ENCODE measurements at regions not wholly inside any gene's neighbourhood (a gene's known extent, or its start where the extent isn't known, plus 50 kb on each side); places are given as distances from the start of the nearest gene placed in this dataset.

DNA sequence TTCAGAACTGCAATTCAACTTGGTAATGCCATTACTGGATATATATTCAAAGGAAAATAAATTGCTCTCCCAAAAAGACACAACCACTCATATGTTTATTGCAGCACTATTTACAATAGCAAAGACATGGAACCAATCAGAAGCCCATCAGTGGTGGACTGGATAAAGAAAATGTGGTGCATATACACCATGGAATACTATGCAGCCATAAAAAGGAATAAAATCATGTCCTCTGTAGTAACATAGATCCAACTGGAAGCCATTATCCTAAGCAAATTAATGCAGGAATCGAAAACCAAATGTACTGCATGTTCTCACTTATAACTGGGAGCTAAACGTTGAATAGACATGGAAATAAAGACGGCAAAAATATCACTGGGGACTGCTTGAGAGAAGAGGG, 117.0 kb downstream of the MAP3K21 start:
- no peaks in the 10 kb centered on the region for H3K9me3 ChIP-seq
- H3K36me3 ChIP-seq = no peaks in the 10 kb centered on the region
- DNase-seq (ENCODE audit: low spot score in 2 of 2) = no peak
- TF ChIP-seq, protein P1, sequence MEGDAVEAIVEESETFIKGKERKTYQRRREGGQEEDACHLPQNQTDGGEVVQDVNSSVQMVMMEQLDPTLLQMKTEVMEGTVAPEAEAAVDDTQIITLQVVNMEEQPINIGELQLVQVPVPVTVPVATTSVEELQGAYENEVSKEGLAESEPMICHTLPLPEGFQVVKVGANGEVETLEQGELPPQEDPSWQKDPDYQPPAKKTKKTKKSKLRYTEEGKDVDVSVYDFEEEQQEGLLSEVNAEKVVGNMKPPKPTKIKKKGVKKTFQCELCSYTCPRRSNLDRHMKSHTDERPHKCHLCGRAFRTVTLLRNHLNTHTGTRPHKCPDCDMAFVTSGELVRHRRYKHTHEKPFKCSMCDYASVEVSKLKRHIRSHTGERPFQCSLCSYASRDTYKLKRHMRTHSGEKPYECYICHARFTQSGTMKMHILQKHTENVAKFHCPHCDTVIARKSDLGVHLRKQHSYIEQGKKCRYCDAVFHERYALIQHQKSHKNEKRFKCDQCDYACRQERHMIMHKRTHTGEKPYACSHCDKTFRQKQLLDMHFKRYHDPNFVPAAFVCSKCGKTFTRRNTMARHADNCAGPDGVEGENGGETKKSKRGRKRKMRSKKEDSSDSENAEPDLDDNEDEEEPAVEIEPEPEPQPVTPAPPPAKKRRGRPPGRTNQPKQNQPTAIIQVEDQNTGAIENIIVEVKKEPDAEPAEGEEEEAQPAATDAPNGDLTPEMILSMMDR (IDR thresholded peaks at IDR 0.05) = no peak
- intact Hi-C loops (cut with DNase I) = no loop called here
- no peaks in the 10 kb centered on the region for H3K4me1 ChIP-seq
- H3K4me3 ChIP-seq = no peak overlapping the region
- no peak overlapping the region for H3K27ac ChIP-seq
- no peaks in the 10 kb centered on the region for H3K27me3 ChIP-seq

DNA sequence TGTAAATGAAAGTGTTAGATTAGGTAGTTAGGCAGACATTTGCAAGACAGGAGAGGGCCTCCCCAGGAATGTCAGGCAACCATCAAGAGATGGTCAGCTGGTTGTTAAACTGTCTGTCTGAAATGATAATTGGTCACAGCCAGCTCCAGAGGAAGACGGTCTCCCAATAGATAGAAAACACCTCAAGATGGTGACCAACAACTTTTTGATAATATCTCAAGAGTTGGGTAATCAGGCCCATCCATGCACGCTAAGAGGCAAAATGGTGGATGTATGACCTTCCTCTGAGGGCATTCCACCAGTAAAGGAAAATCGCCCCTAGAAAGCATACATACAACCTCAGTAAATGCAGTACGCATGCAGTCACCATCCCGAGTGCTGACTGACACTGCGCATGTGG, 118.2 kb downstream of the MAP3K21 start:
- Histone ChIP-seq H3K4me3 (no peak overlapping the region), H3K27me3 (no peaks in the 10 kb centered on the region), H3K27ac (no peak overlapping the region), H3K9me3 (no peaks in the 10 kb centered on the region), H3K36me3 (no peaks in the 10 kb centered on the region), H3K4me1 (no peaks in the 10 kb centered on the region)
- no peak for DNase-seq (ENCODE audit: low spot score in 2 of 2)
- TF ChIP-seq, protein P1 (IDR thresholded peaks at IDR 0.05) = no peak
- intact Hi-C loops (cut with DNase I) = no loop called here

DNA sequence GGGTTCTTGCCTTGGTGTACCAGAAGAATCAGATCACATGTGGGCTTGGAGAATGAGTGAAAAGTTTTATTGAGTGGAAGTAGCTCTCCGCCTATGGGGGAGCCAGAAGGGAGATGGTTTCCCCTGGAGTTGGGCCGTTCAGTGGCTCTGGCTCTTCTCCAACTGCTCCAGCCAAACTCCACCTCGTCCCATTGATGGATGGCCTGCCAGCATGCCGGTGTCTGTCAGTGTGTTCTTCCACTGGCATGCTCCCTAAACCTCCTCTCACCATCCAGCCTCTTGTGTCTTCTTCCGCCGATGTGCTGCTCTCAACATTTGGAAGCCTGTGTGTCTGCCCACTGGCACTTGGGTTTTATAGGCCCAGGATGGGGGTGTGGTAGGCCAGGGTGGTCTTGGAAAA, 119.4 kb downstream of the MAP3K21 start:
- no peak overlapping the region for H3K27ac ChIP-seq
- no peaks in the 10 kb centered on the region for H3K27me3 ChIP-seq
- TF ChIP-seq, protein P1 (IDR thresholded peaks at IDR 0.05) = no peak
- H3K36me3 ChIP-seq = no peaks in the 10 kb centered on the region
- DNase-seq (ENCODE audit: low spot score in 2 of 2) = no peak
- H3K4me3 ChIP-seq = no peak overlapping the region
- no peaks in the 10 kb centered on the region for H3K9me3 ChIP-seq
- intact Hi-C loops (cut with DNase I) = no loop called here
- no peaks in the 10 kb centered on the region for H3K4me1 ChIP-seq

DNA sequence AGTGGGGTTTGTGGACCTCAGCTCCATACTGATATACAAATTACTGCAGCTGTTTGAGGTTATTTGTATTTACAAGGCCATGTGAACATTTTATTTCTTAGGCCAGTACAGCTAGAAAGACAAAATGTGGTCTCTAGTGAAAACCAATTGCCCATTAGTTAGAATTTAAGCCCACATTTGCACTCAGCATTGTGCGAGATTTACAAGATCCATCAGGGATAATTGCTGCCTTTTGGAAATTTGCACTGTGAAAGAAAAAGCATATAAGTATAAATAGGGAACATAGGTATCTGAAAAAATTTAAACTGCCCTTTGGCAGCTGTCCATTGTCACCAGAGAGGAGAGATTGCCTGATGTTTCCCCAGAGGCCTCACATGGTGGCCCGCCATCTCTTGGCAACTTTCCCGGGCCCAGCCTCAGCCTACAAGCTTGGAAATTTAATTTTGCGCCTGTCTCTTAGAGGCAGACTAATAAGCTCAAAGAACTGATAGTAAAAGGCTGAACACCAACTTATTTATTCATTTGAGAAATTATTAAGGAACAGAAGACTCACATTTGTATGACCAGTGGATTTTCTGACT, 120.7 kb downstream of the MAP3K21 start:
- Histone ChIP-seq H3K27ac (no peak overlapping the region), H3K9me3 (no peaks in the 10 kb centered on the region), H3K36me3 (no peaks in the 10 kb centered on the region), H3K27me3 (no peaks in the 10 kb centered on the region), H3K4me1 (no peaks in the 10 kb centered on the region), H3K4me3 (no peak overlapping the region)
- TF ChIP-seq, protein P1 (IDR thresholded peaks at IDR 0.05) = no peak
- DNase-seq (ENCODE audit: low spot score in 2 of 2) = no peak
- intact Hi-C loops (cut with DNase I) = no loop called here

DNA sequence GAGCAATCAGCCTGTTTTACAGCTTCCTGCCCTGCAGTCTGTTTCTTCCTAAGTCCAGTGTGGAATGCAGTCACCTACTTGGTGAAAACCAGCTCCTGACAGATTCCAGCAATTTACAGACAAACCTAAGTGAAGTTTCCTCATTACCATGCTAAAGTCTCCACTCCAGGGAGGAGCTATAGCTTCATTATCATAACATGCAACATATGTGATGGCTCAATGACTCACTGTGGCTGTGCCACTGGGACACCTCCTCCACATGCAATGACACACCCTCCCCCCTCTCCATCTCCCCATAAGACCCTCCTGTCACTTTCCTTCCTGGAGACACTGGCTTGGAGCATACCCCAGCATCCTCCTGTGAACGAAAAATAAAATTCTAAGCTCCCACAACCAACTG, 125.2 kb downstream of the MAP3K21 start:
- intact Hi-C loops (cut with DNase I) = no loop called here
- Histone ChIP-seq H3K4me1 (no peaks in the 10 kb centered on the region), H3K9me3 (no peaks in the 10 kb centered on the region), H3K27ac (no peak overlapping the region), H3K4me3 (no peak overlapping the region), H3K27me3 (no peaks in the 10 kb centered on the region), H3K36me3 (no peaks in the 10 kb centered on the region)
- DNase-seq (ENCODE audit: low spot score in 2 of 2) = no peak
- TF ChIP-seq, protein P1 (IDR thresholded peaks at IDR 0.05) = no peak

All from ascending aorta (tissue), 2 donors.